Type B pancreatic cell (in vitro differentiated cells): ENCODE measurements at regions not wholly inside any gene's neighbourhood (a gene's known extent, or its start where the extent isn't known, plus 50 kb on each side); places are given as distances from the start of the nearest gene placed in this dataset.

Experiments
- DNase-seq: peaks from one replicate; pipeline ENCODE4 v3.0.0; 2021; ENCODE audit warnings: mixed read lengths; ENCODE audit not compliant: unreplicated experiment; ENCODE audit errors: extremely low spot score
- H3K27ac Mint-ChIP-seq: 2 replicates; pipeline ENCODE4 v1.8.0; 2021; ENCODE audit warnings: mild to moderate bottlenecking, mixed read lengths
- H3K27me3 Mint-ChIP-seq: 2 replicates; pipeline ENCODE4 v1.8.0; 2021; ENCODE audit warnings: mixed read lengths
- H3K36me3 Mint-ChIP-seq: 2 replicates; pipeline ENCODE4 v1.8.0; 2021; ENCODE audit warnings: mixed read lengths
- H3K4me1 Mint-ChIP-seq: one replicate; pipeline ENCODE4 v1.8.0; 2021; ENCODE audit warnings: mixed read lengths; ENCODE audit not compliant: unreplicated experiment
- H3K4me3 Mint-ChIP-seq: 2 replicates; pipeline ENCODE4 v1.8.0; 2021; ENCODE audit warnings: mild to moderate bottlenecking, mixed read lengths
- H3K9me3 Mint-ChIP-seq: 2 replicates; pipeline ENCODE4 v1.8.0; 2021; ENCODE audit warnings: mixed read lengths
- CTCF ChIP-seq: fragments of 200-600 bp; sonication (generic); conservative IDR thresholded peaks from 2 replicates; pipeline ENCODE4 v1.5.0; 2021; ENCODE audit warnings: antibody characterized with exemption, mild to moderate bottlenecking

GRCh38 chr6:90435207-90435899 is 138.7 kb upstream of the BACH2 start:
- Mint-ChIP-seq H3K36me3 (no peaks in the 10 kb centered on the region), H3K4me1 (peaks cover 3% of the 10 kb centered on the region), H3K27me3 (peaks cover 3% of the 10 kb centered on the region), H3K4me3 (no peak overlapping the region), H3K9me3 (peaks cover 8% of the 10 kb centered on the region), H3K27ac (no peak overlapping the region)
- no peak for DNase-seq
- no peak for TF ChIP-seq CTCF

- peaks cover 16% of the 10 kb centered on the region for H3K9me3 Mint-ChIP-seq
- no peak overlapping the region for H3K27ac Mint-ChIP-seq
- no peaks in the 10 kb centered on the region for H3K36me3 Mint-ChIP-seq
- peak; percentile 41 for TF ChIP-seq CTCF
- H3K4me1 Mint-ChIP-seq, result no peaks in the 10 kb centered on the region
- DNase-seq, result no peak
- peaks cover 3% of the 10 kb centered on the region for H3K27me3 Mint-ChIP-seq
- no peak overlapping the region for H3K4me3 Mint-ChIP-seq
Observed at GRCh38 chr6:90434094-90434493, 137.5 kb upstream of the BACH2 start.

GRCh38 chr6:90432937-90433336 is 136.3 kb upstream of the BACH2 start:
- Mint-ChIP-seq H3K27me3 (peaks cover 3% of the 10 kb centered on the region), H3K27ac (no peak overlapping the region), H3K4me1 (no peaks in the 10 kb centered on the region), H3K9me3 (peaks cover 16% of the 10 kb centered on the region), H3K36me3 (no peaks in the 10 kb centered on the region), H3K4me3 (no peak overlapping the region)
- TF ChIP-seq CTCF, result no peak
- no peak for DNase-seq

- no peak overlapping the region for H3K27ac Mint-ChIP-seq
- TF ChIP-seq CTCF, result no peak
- peaks cover 16% of the 10 kb centered on the region for H3K9me3 Mint-ChIP-seq
- H3K27me3 Mint-ChIP-seq, result peaks cover 3% of the 10 kb centered on the region
- H3K4me3 Mint-ChIP-seq, result no peak overlapping the region
- no peak for DNase-seq
- no peaks in the 10 kb centered on the region for H3K4me1 Mint-ChIP-seq
- no peaks in the 10 kb centered on the region for H3K36me3 Mint-ChIP-seq
Observed at GRCh38 chr6:90432041-90432775, 135.6 kb upstream of the BACH2 start.

GRCh38 chr6:90431576-90431975 is 134.9 kb upstream of the BACH2 start:
- no peak for TF ChIP-seq CTCF
- DNase-seq, result no peak
- no peak overlapping the region for H3K27ac Mint-ChIP-seq
- no peaks in the 10 kb centered on the region for H3K4me1 Mint-ChIP-seq
- peaks cover 1% of the 10 kb centered on the region for H3K27me3 Mint-ChIP-seq
- no peak overlapping the region for H3K4me3 Mint-ChIP-seq
- no peaks in the 10 kb centered on the region for H3K36me3 Mint-ChIP-seq
- peaks cover 16% of the 10 kb centered on the region for H3K9me3 Mint-ChIP-seq
